Vagina (tissue), 2 donors: ENCODE measurements at regions not wholly inside any gene's neighbourhood (a gene's known extent, or its start where the extent isn't known, plus 50 kb on each side); places are given as distances from the start of the nearest gene placed in this dataset.

Experiments
- POLR2A ChIP-seq, 2 donors: fragments of 450-650 bp; IDR thresholded peaks; one replicate each; pipeline ENCODE4 v1.6.1; 2017; ENCODE audit warnings: antibody characterized with exemption in 2 of 2, mild to moderate bottlenecking in 2 of 2, moderate library complexity in 2 of 2
- TF ChIP-seq, protein P1 (sequence below), 3 experiments: fragments of 450-650 bp in 2 of 3; fragments of 200-600 bp in 1 of 3; sonication (generic) in 1 of 3; IDR thresholded peaks; one replicate each; pipeline ENCODE4 v1.5.1; 2017 to 2019; ENCODE audit warnings: antibody characterized with exemption in 3 of 3, mild to moderate bottlenecking in 2 of 3, moderate library complexity in 2 of 3

DNA sequence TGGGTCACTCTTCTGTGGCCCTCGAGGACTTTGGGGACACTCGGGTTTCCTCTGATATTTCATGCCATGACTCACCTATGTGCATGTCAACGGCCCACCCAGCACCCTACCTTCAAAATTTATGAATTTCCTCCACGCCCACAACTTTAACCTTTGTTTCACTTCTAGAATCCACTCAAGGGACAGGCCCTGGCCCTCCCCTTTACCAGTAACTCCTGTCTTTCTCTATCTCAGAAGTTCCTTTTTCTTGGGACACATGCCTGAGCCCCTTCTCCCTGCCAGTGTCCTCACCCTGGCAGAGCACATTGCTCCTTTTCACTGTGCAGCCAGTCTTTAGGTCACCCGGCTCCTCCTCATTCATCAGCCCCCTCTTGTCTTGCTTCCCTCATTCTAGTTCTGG is 282.5 kb upstream of the KLF6 start:
- TF ChIP-seq, protein P1, sequence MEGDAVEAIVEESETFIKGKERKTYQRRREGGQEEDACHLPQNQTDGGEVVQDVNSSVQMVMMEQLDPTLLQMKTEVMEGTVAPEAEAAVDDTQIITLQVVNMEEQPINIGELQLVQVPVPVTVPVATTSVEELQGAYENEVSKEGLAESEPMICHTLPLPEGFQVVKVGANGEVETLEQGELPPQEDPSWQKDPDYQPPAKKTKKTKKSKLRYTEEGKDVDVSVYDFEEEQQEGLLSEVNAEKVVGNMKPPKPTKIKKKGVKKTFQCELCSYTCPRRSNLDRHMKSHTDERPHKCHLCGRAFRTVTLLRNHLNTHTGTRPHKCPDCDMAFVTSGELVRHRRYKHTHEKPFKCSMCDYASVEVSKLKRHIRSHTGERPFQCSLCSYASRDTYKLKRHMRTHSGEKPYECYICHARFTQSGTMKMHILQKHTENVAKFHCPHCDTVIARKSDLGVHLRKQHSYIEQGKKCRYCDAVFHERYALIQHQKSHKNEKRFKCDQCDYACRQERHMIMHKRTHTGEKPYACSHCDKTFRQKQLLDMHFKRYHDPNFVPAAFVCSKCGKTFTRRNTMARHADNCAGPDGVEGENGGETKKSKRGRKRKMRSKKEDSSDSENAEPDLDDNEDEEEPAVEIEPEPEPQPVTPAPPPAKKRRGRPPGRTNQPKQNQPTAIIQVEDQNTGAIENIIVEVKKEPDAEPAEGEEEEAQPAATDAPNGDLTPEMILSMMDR (IDR thresholded peaks at IDR 0.05): no peak
- TF ChIP-seq POLR2A (IDR thresholded peaks at IDR 0.05): no peak
